Activated CD8-positive, alpha-beta memory T cell treated with anti-CD3 and anti-CD28 coated beads for 1 hour (primary cell): ENCODE measurements at regions not wholly inside any gene's neighbourhood (a gene's known extent, or its start where the extent isn't known, plus 50 kb on each side); places are given as distances from the start of the nearest gene placed in this dataset.

Experiments used
- DNase-seq, 2 donors: peaks; one replicate each; pipeline ENCODE4 v3.0.0-alpha.2; 2020; ENCODE audit warnings: low read depth in 1 of 2; ENCODE audit errors: extremely low read depth in 1 of 2

GRCh38 chr5:74576941-74577456, 63.5 kb downstream of the ENC1 start:
- no peak for DNase-seq

- no peak for DNase-seq
Measured at GRCh38 chr5:74575741-74576538, 64.6 kb downstream of the ENC1 start.

GRCh38 chr5:74570250-74570649, 70.3 kb downstream of the ENC1 start:
- DNase-seq, result no peak

GRCh38 chr5:74567411-74567995, 73.0 kb downstream of the ENC1 start:
- no peak for DNase-seq

DNA sequence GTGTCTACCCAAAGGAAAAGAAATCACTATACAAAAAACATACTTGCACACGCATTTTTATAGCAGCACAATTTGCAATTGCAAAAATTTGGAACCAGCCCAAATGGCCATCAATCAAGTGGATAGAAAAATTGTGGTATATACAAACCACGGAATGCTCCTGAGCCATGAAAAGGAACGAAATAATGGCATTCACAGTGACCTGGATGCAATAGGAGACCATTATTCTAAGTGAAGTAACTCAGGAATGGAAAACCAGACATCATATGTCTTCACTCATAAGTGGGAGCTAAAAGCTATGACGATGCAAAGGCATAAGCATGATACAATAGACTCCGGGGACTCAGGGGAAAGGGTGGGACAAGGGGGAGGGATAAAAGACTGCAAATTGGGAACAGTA, 78.4 kb downstream of the ENC1 start:
- DNase-seq, result no peak

GRCh38 chr5:74560245-74560644, 80.3 kb downstream of the ENC1 start:
- no peak for DNase-seq

DNA sequence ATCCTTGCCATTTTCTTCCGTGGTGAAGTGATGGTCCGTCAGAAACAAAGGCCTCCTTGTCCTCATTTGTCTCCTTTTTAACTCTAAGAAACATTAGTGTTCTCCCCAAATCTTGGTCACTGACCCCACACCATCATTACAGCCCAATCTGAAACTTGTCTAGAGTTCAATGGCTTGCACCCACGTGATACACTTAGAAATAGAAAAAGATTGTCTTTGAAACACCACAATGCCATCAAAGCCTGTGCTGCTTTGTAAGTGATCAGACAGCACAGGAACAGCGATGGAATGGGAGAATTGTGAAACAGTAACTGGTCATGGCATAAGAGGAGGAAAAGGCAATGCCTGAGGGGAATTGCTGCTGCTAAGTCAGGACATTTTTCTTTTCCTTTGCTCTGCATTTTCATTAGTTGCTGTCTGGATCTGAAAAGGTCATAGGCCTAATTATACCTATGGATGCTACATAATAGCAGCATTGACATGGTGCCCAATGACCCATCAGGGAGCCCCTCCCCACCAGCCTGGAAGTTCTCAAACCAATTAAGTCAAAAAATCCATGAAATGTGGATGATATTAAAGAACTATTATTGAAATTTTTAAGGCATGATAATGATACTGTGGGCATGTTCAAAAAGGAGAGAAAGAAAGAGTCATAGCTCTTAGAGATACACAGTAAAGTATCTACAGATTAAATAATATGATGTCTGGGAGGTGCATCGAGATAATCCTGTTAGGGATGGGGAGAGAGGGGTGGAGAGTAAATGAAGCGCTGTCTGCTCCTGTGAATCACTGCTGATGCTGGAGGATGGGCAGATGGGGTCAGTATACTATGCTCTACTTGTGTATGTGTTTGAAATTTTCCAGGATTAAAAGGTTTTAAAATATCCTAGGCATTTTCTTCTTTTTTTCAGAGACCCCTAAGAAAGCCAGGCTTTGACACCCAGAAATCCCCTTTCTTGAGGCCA, 83.6 kb downstream of the ENC1 start:
- DNase-seq, result no peak

DNA sequence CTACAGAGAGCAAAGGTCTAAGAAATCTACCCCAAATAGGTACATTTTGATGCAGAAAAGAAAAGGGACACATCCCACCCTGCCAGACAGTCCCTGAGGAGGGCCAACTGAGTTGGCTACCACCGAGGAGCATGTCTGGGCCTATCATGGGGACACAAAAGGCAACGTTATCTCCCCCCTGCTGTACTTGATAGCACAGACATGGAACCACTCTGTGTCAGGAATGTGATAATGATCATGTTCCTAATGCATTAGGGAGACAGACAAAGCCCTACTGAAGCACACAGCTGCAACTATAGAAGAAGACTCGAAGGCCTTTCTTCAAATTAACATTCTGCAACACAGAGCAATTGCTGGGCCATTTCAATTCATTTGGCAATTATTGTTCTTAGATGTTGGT, 84.5 kb downstream of the ENC1 start:
- no peak for DNase-seq

GRCh38 chr5:74552101-74552500, 88.4 kb downstream of the ENC1 start:
- no peak for DNase-seq

GRCh38 chr5:74550927-74551326, 89.6 kb downstream of the ENC1 start:
- no peak for DNase-seq

- no peak for DNase-seq
Measured at GRCh38 chr5:74549384-74549783, 91.1 kb downstream of the ENC1 start.

- no peak for DNase-seq
Measured at GRCh38 chr5:74546796-74547195, 93.7 kb downstream of the ENC1 start.

- no peak for DNase-seq
Measured at GRCh38 chr5:74544811-74545210, 95.7 kb downstream of the ENC1 start.

- DNase-seq, result no peak
Measured at GRCh38 chr5:74543162-74543995, 97.1 kb downstream of the ENC1 start.

GRCh38 chr5:74542482-74542881, 98.0 kb downstream of the ENC1 start:
- DNase-seq, result no peak

GRCh38 chr5:74541381-74541781, 99.1 kb downstream of the ENC1 start:
- DNase-seq, result no peak

DNA sequence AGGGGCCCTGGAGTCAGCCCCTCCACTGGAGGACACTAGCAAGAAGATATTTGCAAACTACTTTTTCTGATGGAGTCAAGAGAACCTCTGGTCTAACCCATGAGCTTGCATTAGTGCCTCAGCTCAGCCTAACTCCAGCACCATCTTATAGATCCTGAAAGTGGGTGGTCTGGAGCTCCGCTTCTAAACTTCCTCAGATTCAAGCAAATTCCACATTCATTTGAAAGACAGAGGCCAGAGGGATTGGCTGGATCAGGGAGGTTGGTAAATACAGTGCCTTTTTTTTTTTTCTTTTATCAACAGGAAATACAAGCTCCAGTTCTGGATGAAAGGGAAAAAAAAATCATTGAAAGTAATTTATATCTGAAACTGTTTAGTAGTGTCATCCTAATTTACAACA, 99.9 kb downstream of the ENC1 start:
- DNase-seq, result no peak

- DNase-seq, result no peak
Measured at GRCh38 chr5:74539986-74540385, 100.5 kb downstream of the ENC1 start.

GRCh38 chr5:74538206-74538661, 102.3 kb downstream of the ENC1 start:
- DNase-seq, result no peak

DNA sequence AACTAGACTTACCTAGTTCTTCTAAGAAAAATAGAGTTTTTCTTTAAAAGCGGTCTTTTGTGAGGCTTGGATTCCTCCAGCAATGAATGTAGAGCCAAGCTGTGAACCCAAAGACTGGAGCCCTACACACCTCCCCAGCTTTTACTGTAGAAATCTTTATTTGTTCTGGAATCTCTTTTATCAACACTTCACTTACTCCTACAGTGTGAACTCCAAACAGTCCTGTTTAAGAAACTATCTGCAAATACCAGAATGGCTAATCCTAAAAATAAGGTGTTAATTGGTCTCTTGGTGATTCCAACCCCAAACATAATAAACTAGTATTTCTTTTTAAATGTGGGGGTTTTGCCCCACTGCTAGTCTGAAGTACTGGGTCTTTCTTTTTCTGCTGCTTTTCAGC, 103.9 kb downstream of the ENC1 start:
- no peak for DNase-seq
